NCI-H446 treated with DMSO at 0.1 percent for 48 hours (cell line): ENCODE measurements at regions not wholly inside any gene's neighbourhood (a gene's known extent, or its start where the extent isn't known, plus 50 kb on each side); places are given as distances from the start of the nearest gene placed in this dataset.

ENCODE experiments used
- DNase-seq: peaks from one replicate; lab custom pipeline; 2025; lab: John Stamatoyannopoulos, UW

DNA sequence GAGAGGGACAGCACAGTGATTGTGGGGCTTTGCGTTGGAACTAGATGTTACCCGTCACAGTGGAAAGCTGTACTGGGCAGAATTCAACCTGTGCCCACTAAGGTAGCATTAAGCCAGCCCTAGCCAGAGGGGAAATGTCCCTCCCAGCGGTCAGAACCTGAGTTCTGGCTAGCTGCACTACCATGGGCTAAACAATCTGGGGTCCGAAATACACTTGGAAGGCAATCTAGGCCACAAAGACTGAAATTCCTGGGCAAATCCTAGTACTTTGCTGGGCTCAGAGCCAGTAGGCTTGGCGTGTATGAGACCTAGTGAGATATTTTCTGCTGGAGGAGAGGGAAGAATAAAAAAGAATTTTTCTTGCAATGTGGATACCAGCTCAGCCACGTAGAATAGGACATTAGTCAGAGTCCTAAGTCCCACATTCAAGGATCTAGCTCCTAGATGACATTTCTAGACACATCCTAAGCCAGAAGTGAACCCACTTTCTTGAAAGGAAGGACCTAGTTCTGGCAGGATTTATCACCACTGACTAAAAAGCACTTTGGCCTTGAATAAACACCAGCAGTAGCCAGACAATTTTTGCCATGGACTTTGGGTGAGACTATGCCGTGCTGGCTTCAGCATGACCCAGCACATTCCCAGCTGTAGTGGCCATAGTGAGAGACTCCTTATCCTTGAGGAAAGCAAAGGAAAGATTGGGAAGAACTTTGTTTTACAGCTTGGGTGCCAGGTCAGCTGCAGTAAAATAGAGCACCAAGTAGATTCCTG is 618.0 kb downstream of the BRINP1 start:
- DNase-seq: no peak

GRCh38 chr9:118751848-118752223 is 617.4 kb downstream of the BRINP1 start:
- DNase-seq: no peak

DNA sequence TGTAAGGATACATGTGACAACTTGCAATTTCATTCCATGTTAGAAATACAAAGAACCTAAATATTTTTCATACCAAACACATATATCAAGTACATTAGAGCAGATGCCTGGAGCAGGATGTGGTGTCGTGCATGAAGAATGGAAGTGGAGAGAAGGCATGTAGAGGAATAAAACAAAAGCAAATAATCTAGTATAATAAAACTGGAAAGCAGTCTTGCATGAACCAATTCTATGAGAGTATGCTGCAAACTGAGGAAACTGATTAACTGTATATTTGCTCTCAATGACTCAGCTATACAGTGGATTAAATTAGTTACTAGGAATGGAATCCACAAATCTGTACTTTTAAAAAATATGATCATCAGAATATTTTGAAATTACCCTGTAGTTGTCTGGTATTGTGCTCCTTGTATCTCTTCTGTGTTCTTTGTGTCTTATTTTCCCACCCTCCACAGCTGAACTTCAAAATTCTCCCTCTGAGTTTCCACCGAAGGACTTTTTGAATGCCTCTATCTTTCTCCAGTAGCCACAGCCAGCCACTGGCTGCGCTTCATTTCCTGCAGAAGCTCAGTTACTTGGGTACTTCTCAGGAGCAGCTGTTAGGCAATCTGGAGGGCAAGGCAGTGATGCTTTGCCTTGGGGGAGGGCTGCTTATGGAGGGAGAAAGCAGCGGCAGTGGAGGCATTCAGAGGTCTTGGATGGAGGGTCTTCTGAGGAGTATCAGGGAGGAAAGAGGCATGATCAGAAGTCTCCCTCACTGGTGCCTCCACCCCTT is 608.0 kb downstream of the BRINP1 start:
- no peak for DNase-seq

GRCh38 chr9:118767571-118767970 is 601.7 kb downstream of the BRINP1 start:
- DNase-seq: no peak

- peak; percentile 39 for DNase-seq
These were observed 586.3 kb downstream of the BRINP1 start for GRCh38 chr9:118782790-118783463.

DNA sequence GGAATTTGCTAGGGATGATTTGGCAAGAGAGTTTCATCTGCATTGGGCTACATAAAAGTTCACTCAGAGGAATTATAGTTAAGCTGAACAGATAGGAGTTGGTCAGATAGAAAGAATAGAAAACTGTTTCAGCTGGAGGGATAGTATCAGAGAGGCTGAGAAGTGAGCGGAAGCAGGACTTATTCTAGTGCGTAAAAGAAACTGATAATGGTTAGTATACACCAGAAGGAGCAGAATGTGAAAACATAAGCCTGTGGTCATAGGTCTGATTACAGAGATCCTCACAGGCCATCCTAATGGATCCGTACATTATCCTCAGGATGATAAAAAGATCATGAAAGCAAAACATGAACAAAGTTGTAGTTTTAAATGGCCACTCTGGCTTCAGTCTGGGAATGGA is 585.2 kb downstream of the BRINP1 start:
- no peak for DNase-seq

DNA sequence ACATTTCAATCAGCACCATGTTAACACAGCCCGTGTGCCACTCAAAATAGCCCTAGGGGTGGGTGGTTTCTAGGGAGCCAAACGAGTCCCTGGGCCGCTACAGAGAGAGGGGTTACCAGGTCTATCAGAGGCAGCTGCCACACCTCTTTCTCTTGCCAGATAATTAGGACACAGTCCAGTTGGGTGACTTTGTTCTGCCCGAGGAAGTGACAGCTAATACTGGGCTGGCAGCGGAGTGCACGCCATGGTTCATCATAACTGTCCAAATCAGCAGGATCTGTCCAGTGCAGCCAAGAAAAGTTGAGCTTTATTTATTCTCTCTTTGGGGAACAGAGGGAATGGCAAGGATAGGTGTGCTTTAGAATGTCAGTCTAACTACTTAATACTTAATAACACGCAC is 583.8 kb downstream of the BRINP1 start:
- DNase-seq: no peak

GRCh38 chr9:118786877-118787276 is 582.4 kb downstream of the BRINP1 start:
- no peak for DNase-seq

DNA sequence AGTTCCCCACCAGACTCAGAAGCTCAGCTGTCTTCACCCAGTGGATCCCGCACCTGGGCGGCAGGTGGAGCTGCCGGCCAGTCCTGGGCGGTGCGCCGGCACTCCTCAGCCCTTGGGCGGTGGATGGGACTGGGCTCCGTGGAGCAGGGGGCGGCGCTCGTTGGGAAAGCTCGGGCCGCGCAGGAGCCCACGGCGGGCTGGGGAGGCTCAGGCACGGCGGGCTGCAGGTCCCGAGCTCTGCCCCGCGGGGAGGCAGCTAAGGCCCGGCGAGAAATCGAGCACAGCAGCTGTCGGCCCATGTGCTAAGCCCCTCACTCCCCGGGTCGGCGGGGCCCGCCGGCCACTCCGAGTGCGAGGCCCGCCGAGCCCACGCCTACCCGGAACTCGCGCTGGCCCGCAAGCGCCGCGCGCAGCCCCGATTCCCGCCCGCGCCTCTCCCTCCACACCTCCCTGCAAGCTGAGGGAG is 560.0 kb downstream of the BRINP1 start:
- no peak for DNase-seq

DNA sequence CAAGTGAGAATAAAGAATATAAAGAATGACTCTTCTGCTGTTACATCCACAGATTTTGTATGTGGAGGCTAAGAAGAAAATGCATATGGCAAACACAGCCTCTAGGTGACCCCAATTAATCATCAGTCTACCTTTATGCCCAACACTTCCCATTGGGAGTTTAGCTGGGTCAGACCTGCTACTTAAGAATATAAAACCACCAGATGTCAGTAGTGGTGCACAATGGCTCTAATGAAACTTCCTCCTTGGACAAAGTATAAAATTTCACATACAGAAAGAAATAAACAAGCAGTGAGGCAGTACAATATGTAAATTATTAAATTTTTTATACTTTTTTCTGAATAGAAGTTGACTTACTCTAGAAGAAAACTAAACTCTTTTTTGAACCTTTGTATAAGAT is 539.9 kb downstream of the BRINP1 start:
- no peak for DNase-seq

DNA sequence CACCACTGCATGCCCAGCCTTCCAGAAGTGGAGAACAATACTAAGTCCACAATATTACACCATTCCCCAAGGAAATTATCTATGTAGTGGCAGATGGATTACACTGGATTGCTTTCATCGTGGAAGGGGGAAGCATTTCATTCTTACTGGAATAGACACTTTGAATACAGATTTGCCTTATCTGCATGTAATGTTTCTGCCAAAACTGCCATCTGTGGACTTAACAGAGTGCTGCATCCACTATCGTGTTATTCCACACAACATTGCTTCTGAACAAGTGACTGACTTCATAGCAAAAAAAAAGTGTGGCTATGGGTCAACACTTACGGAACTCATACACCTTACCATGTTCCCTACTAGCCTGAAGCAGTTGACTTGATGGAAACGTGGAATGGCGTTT is 536.9 kb downstream of the BRINP1 start:
- no peak for DNase-seq

DNA sequence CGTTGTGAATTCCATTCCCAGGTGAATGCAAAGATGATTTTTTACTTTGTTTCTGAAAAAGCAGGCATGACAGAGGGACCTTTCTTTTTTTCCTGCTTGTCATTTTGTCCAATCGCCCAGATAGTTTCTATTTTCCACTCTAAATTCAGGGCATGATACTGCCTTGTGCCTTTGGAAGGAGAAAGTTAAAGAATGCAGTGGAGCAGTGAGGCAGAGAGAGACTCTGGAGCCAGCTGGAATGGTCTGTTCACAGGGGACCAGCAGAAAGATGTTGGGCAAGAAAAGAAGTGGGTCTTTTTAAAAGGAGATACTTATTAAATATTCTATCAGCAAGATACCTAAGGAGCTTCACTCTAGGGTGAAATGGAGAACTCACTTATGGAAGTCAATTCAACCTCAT is 532.3 kb downstream of the BRINP1 start:
- no peak for DNase-seq

DNA sequence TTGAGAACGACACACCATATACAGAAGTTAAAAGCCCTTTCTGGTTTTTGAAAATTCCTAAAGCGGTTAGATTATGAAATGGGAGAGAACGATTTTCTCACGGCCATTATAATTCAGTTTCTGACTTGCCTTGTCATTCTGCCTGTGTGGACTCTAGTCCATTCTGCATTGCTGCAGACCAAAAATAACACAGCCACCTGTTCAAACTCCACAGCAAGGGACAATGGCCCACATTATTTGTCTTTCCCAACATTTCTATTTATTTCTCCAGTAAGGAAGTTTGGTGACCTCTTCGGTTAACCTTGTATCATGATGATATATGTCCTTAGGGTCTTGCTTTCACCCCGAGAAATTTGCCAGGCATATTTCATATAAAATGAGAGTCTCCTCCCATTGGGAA is 497.7 kb downstream of the BRINP1 start:
- DNase-seq: no peak

- DNase-seq: no peak
These were observed 486.6 kb downstream of the BRINP1 start for GRCh38 chr9:118882684-118883083.

GRCh38 chr9:118883411-118883810 is 485.8 kb downstream of the BRINP1 start:
- no peak for DNase-seq

- no peak for DNase-seq
These were observed 478.0 kb downstream of the BRINP1 start for GRCh38 chr9:118891213-118891612.

DNA sequence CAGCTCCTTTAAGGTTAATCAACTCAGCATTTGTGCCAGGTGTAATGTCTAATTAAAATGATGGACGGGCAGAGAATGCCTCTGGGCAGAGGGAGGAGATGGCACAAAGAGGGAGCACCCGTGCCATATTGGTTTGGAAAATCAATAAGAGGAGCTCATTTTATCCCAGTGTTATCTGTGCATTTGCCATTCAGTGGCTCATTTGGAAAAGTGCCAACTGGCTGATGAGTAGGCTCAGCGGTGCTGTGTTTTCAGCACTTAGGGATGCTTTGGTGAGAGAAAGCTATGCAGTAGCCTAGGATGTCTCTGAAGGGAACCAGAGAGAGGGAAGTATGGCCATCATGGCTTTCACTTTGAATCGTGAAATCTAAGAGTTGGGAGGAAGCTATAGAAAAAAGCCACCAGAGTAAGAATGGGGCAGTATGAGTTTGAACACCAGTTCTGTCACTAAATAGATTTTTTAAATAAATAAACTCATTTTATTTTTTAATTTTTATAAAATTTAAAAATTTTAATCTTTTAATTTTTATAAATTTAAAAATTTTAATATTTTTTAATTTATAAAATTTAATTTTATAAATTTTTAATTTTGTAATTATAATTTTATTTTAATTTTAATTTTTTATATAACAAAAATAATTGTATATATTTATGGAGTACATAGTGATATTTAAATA is 472.8 kb downstream of the BRINP1 start:
- DNase-seq: peak; percentile 55

GRCh38 chr9:118918180-118918579 is 451.1 kb downstream of the BRINP1 start:
- DNase-seq: no peak

- no peak for DNase-seq
These were observed 440.5 kb downstream of the BRINP1 start for GRCh38 chr9:118928722-118929121.

GRCh38 chr9:118929287-118929686 is 439.9 kb downstream of the BRINP1 start:
- no peak for DNase-seq

DNA sequence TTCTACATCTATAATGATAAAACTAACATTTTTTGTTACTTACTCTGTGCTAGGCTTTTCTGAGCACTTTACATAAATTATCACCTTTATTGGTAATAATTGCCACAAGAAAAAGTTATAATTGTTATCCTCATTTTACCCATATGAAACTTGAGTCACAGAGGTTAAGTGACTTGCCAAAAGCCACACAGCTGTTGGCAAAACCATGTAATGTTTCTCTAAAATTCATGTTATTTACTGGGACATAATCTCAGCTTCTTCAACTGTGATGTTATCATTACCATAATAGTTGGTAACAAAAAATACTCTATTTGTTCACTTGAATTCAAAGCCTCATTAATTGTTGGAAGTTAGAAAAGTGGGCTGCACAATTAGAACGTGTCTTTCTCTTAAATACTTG is 437.3 kb downstream of the BRINP1 start:
- no peak for DNase-seq

- no peak for DNase-seq
These were observed 430.7 kb downstream of the BRINP1 start for GRCh38 chr9:118938581-118938980.
